ENCODE measurements at regions not wholly inside any gene's neighbourhood (a gene's known extent, or its start where the extent isn't known, plus 50 kb on each side); places are given as distances from the start of the nearest gene placed in this dataset.

- Mint-ChIP-seq H3K36me3 (ENCODE audit: insufficient read depth) (no peaks in the 10 kb centered on the region), H3K4me1 (ENCODE audit: low read depth in 2 of 2) (no peaks in the 10 kb centered on the region), H3K27ac (no peak overlapping the region), H3K9me3 (no peaks in the 10 kb centered on the region), H3K27me3 (no peaks in the 10 kb centered on the region), H3K4me3 (no peak overlapping the region)
- DNase-seq = no peak
- ATAC-seq (replicated peaks) = no peak
These were observed 319.9 kb upstream of the GBE1 start for GRCh38 chr3:82081351-82081750.

DNA sequence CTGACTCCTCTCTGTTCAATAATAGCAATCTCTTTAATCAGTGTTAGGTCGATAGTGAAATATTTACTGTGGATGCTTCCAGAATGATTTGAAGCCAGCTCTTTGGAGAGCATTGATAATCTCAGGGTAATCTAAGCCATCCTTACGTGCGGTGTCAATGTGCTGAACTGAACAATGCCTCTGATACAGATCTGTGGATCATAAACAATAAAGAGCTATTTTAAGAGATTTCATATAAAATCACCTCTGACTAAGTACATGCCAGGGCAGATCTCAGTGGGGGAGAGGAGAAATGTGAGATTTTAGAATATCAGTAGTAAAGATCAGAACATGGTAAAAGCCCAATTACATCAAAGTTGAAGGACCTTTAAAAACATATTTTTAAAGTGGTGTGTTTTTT, 319.3 kb upstream of the GBE1 start:
- no peaks in the 10 kb centered on the region for H3K36me3 Mint-ChIP-seq (ENCODE audit: insufficient read depth)
- H3K4me3 Mint-ChIP-seq = no peak overlapping the region
- DNase-seq = no peak
- no peaks in the 10 kb centered on the region for H3K27me3 Mint-ChIP-seq
- no peaks in the 10 kb centered on the region for H3K4me1 Mint-ChIP-seq (ENCODE audit: low read depth in 2 of 2)
- no peak for ATAC-seq (replicated peaks)
- no peaks in the 10 kb centered on the region for H3K9me3 Mint-ChIP-seq
- no peak overlapping the region for H3K27ac Mint-ChIP-seq

GRCh38 chr3:82080261-82080660, 318.8 kb upstream of the GBE1 start:
- DNase-seq (no peak), ATAC-seq (replicated peaks) (no peak)
- Mint-ChIP-seq H3K36me3 (ENCODE audit: insufficient read depth) (no peaks in the 10 kb centered on the region), H3K4me1 (ENCODE audit: low read depth in 2 of 2) (no peaks in the 10 kb centered on the region), H3K4me3 (no peak overlapping the region), H3K27ac (no peak overlapping the region), H3K27me3 (no peaks in the 10 kb centered on the region), H3K9me3 (peaks cover 0 to 2% of the 10 kb centered on the region in 2 donors)

DNA sequence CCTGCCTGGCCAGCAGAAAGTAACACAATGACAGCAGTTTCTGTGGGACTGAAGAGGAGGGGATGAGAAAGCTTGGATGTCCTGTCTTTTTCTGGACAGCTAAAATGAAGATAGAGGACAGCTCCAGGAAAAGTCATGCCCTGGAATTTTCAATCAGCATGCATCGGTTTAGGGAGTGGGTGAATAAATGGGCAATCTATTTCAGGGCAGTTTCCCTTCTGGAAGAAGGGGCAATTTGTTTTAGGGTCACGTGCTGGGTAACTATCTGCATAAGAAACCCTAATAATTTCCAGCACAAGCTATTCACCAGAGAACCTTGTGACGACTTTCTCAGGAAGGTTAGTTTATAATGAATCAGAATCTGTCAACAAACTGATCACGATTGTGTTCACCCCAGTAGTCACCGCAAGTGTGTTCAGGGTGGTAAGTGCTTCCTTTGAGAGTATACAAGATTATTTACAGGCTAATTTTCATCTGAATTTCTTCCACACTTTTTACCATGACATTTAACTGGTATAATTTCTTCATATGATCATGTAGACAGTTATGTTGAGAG, 318.0 kb upstream of the GBE1 start:
- H3K4me3 Mint-ChIP-seq = no peak overlapping the region
- ATAC-seq (replicated peaks) (no peak), DNase-seq (no peak)
- H3K27ac Mint-ChIP-seq = no peak overlapping the region
- H3K9me3 Mint-ChIP-seq = peaks cover 0 to 2% of the 10 kb centered on the region in 2 donors
- no peaks in the 10 kb centered on the region for H3K4me1 Mint-ChIP-seq (ENCODE audit: low read depth in 2 of 2)
- no peaks in the 10 kb centered on the region for H3K27me3 Mint-ChIP-seq
- H3K36me3 Mint-ChIP-seq (ENCODE audit: insufficient read depth) = no peaks in the 10 kb centered on the region

- DNase-seq (no peak), ATAC-seq (replicated peaks) (no peak)
- Mint-ChIP-seq H3K27me3 (no peaks in the 10 kb centered on the region), H3K4me3 (no peak overlapping the region), H3K36me3 (ENCODE audit: insufficient read depth) (no peaks in the 10 kb centered on the region), H3K27ac (no peak overlapping the region), H3K9me3 (peaks cover 0 to 2% of the 10 kb centered on the region in 2 donors), H3K4me1 (ENCODE audit: low read depth in 2 of 2) (no peaks in the 10 kb centered on the region)
These were observed 316.8 kb upstream of the GBE1 start for GRCh38 chr3:82078246-82078645.

DNA sequence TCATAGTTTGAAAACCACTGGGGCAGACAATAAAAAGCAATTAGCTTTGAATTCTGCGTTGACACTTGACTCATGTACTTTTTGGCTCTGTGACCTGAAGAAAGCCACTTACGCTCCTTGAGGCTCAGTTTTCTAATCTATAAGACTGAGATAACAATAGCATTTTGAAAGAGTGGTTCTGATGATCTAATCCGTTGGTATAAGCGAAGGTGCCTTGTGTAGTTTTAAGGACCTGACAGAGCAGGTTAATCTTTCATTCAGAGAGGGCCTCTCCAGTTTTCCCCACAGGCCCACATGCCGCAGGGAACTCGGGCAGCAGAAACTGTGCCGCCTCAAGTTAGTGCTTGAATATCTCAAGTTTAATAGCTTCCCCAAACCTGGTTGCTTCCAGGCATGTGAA, 306.0 kb upstream of the GBE1 start:
- H3K4me3 Mint-ChIP-seq = no peak overlapping the region
- no peak for ATAC-seq (replicated peaks)
- H3K36me3 Mint-ChIP-seq (ENCODE audit: insufficient read depth) = no peaks in the 10 kb centered on the region
- H3K4me1 Mint-ChIP-seq (ENCODE audit: low read depth in 2 of 2) = no peaks in the 10 kb centered on the region
- no peak overlapping the region for H3K27ac Mint-ChIP-seq
- DNase-seq = no peak
- H3K27me3 Mint-ChIP-seq = no peaks in the 10 kb centered on the region
- H3K9me3 Mint-ChIP-seq = peaks cover 0 to 5% of the 10 kb centered on the region in 2 donors

DNA sequence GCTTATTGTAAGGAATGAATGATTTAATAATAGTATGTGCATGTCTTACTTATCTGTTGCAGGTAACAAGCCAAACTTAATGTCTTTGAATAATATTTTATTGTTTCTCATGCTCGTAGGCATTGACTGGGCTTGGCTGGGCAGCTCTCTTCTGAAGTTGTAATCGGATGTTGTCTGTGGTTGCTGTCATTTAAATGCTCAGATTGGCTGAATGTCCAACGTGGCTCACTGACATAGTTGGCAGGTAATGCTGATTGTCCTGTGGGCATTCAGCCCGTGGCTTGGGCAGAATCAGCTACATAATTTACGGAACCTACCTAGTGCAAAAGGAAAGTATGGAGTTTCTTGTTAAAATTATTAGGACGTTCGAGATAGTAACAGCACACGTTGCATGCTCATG, 297.4 kb upstream of the GBE1 start:
- DNase-seq = no peak
- Mint-ChIP-seq H3K36me3 (ENCODE audit: insufficient read depth) (no peaks in the 10 kb centered on the region), H3K4me3 (no peak overlapping the region), H3K4me1 (ENCODE audit: low read depth in 2 of 2) (no peaks in the 10 kb centered on the region), H3K27me3 (no peaks in the 10 kb centered on the region), H3K9me3 (peaks cover 0 to 3% of the 10 kb centered on the region in 2 donors), H3K27ac (no peak overlapping the region)
- no peak for ATAC-seq (replicated peaks)

GRCh38 chr3:82055792-82056191, 294.3 kb upstream of the GBE1 start:
- Mint-ChIP-seq H3K36me3 (ENCODE audit: insufficient read depth) (no peaks in the 10 kb centered on the region), H3K27me3 (no peaks in the 10 kb centered on the region), H3K9me3 (peaks cover 0 to 8% of the 10 kb centered on the region in 2 donors), H3K4me3 (no peak overlapping the region), H3K4me1 (ENCODE audit: low read depth in 2 of 2) (no peaks in the 10 kb centered on the region), H3K27ac (no peak overlapping the region)
- DNase-seq = no peak
- no peak for ATAC-seq (replicated peaks)

GRCh38 chr3:82054849-82055248, 293.4 kb upstream of the GBE1 start:
- no peaks in the 10 kb centered on the region for H3K27me3 Mint-ChIP-seq
- H3K27ac Mint-ChIP-seq = no peak overlapping the region
- H3K9me3 Mint-ChIP-seq = peaks cover 0 to 9% of the 10 kb centered on the region in 2 donors
- no peak for DNase-seq
- no peak overlapping the region for H3K4me3 Mint-ChIP-seq
- no peaks in the 10 kb centered on the region for H3K4me1 Mint-ChIP-seq (ENCODE audit: low read depth in 2 of 2)
- ATAC-seq (replicated peaks) = no peak
- no peaks in the 10 kb centered on the region for H3K36me3 Mint-ChIP-seq (ENCODE audit: insufficient read depth)

GRCh38 chr3:82053236-82053635, 291.8 kb upstream of the GBE1 start:
- H3K36me3 Mint-ChIP-seq (ENCODE audit: insufficient read depth) = no peaks in the 10 kb centered on the region
- H3K4me3 Mint-ChIP-seq = no peak overlapping the region
- DNase-seq (no peak), ATAC-seq (replicated peaks) (no peak)
- H3K9me3 Mint-ChIP-seq = peaks cover 0 to 9% of the 10 kb centered on the region in 2 donors
- no peaks in the 10 kb centered on the region for H3K4me1 Mint-ChIP-seq (ENCODE audit: low read depth in 2 of 2)
- no peaks in the 10 kb centered on the region for H3K27me3 Mint-ChIP-seq
- H3K27ac Mint-ChIP-seq = no peak overlapping the region

GRCh38 chr3:82050382-82050781, 288.9 kb upstream of the GBE1 start:
- no peak for ATAC-seq (replicated peaks)
- no peaks in the 10 kb centered on the region for H3K36me3 Mint-ChIP-seq (ENCODE audit: insufficient read depth)

DNA sequence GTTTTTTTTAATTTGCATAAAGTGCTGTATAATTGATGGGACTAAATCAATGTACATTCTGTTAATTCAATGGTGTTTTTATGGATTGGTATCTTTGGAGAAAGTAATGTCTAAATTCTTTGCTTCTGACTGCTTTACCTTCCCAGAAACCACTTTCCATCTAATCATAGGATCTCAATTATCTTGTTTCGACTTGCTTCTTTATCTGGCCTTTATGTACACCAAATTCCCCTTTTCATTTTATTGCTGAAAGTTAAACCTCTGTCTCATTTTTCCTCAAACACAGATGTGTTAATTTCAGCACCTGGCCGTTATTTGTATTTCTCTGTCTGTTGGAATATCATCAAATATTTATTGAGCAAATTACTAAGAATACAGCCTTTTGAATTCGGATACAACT, 287.3 kb upstream of the GBE1 start:
- Mint-ChIP-seq H3K4me3 (no peak overlapping the region), H3K36me3 (ENCODE audit: insufficient read depth) (no peaks in the 10 kb centered on the region), H3K27ac (no peak overlapping the region), H3K4me1 (ENCODE audit: low read depth in 2 of 2) (no peaks in the 10 kb centered on the region), H3K9me3 (peaks cover 0 to 9% of the 10 kb centered on the region in 2 donors), H3K27me3 (no peaks in the 10 kb centered on the region)
- DNase-seq (no peak), ATAC-seq (replicated peaks) (no peak)

More at GRCh38 chr3:82050382-82050781, 288.9 kb upstream of the GBE1 start:
- Mint-ChIP-seq H3K4me1 (ENCODE audit: low read depth in 2 of 2) (no peaks in the 10 kb centered on the region), H3K4me3 (no peak overlapping the region), H3K27ac (no peak overlapping the region), H3K27me3 (no peaks in the 10 kb centered on the region), H3K9me3 (peaks cover 0 to 9% of the 10 kb centered on the region in 2 donors)
- no peak for DNase-seq

DNA sequence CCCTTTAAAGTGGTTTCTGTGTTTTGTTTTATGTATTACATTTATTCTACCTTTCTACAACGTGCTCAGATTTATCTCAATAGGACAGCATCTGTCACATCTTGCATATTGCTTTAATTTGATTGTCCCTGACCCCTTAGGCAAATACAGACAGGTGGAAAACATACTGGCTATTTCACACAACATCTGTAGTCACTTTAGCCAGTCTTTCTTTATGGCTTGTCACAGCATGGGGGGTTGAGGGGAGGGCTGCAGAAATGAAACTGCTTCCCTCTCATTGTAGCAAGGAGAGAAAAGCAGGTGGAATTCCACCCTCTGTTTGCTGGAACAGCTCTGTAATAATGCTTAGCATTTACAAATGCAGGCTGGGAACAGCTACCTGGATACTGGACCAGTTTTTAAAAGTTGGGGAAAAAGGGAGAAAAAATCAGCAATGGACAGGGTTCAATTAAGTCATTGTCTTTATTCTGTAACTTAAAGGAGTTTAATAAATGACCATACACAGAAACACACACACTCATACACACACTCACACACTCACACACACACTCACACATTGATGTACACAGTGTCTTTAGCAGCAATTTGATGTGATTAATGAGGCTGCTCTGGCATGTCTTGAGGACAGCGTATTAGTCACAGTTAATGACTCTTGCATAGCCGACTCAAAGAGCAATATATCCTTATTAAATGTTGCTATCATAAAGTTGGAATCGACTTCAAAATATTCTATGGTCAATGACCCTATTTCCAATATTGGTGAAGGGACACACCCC, 283.7 kb upstream of the GBE1 start:
- no peaks in the 10 kb centered on the region for H3K4me1 Mint-ChIP-seq (ENCODE audit: low read depth in 2 of 2)
- no peaks in the 10 kb centered on the region for H3K36me3 Mint-ChIP-seq (ENCODE audit: insufficient read depth)
- H3K4me3 Mint-ChIP-seq = no peak overlapping the region
- H3K9me3 Mint-ChIP-seq = peaks cover 0 to 2% of the 10 kb centered on the region in 2 donors
- DNase-seq = no peak
- H3K27me3 Mint-ChIP-seq = no peaks in the 10 kb centered on the region
- ATAC-seq (replicated peaks) = no peak
- H3K27ac Mint-ChIP-seq = no peak overlapping the region

- Mint-ChIP-seq H3K4me3 (no peak overlapping the region), H3K4me1 (ENCODE audit: low read depth in 2 of 2) (no peaks in the 10 kb centered on the region), H3K36me3 (ENCODE audit: insufficient read depth) (no peaks in the 10 kb centered on the region)
These were observed 277.1 kb upstream of the GBE1 start for GRCh38 chr3:82038556-82038955.

More at GRCh38 chr3:82038556-82038955, 277.1 kb upstream of the GBE1 start:
- Mint-ChIP-seq H3K27me3 (no peaks in the 10 kb centered on the region), H3K9me3 (peaks cover 8 to 17% of the 10 kb centered on the region in 2 donors), H3K27ac (no peak overlapping the region)
- DNase-seq = no peak
- no peak for ATAC-seq (replicated peaks)

Measured in effector memory CD8-positive, alpha-beta T cell (primary cell).